DOHH2 (cell line): ENCODE measurements at regions not wholly inside any gene's neighbourhood (a gene's known extent, or its start where the extent isn't known, plus 50 kb on each side); places are given as distances from the start of the nearest gene placed in this dataset.

Experiments
- H3F3A ChIP-seq: fragments of 200-600 bp; sonication (generic), shearing (Covaris generic); 2 replicates; pipeline ENCODE4 v1.6.0; 2016; ENCODE audit warnings: antibody characterized with exemption, mild to moderate bottlenecking; ENCODE audit not compliant: control insufficient read depth, insufficient read depth
- H3K27ac ChIP-seq: fragments of 200-600 bp; sonication (generic); 2 replicates; pipeline ENCODE4 v1.5.1; 2014; ENCODE audit warnings: low read depth, mild to moderate bottlenecking, low read length, moderate library complexity
- H3K27me3 ChIP-seq: fragments of 200-600 bp; sonication (generic); 2 replicates; pipeline ENCODE4 v1.6.1; 2014; ENCODE audit warnings: mild to moderate bottlenecking, low read length, mixed read lengths; ENCODE audit not compliant: control insufficient read depth
- H3K36me3 ChIP-seq: fragments of 200-600 bp; sonication (generic); 2 replicates; pipeline ENCODE4 v1.6.1; 2014; ENCODE audit warnings: mild to moderate bottlenecking, low read length, moderate library complexity, mixed read lengths; ENCODE audit not compliant: control insufficient read depth
- H3K4me1 ChIP-seq: fragments of 200-600 bp; sonication (generic); 2 replicates; pipeline ENCODE4 v1.6.1; 2014; ENCODE audit warnings: mild to moderate bottlenecking, low read length, mixed read lengths; ENCODE audit not compliant: control insufficient read depth
- H3K4me2 ChIP-seq: fragments of 200-600 bp; sonication (generic); 2 replicates; pipeline ENCODE4 v1.6.0; 2014; ENCODE audit warnings: mild to moderate bottlenecking, low read length, moderate library complexity
- H3K4me3 ChIP-seq: fragments of 200-600 bp; sonication (generic); 2 replicates; pipeline ENCODE4 v1.5.1; 2014; ENCODE audit warnings: mild to moderate bottlenecking, low read length, mixed read lengths
- H3K79me2 ChIP-seq: fragments of 200-600 bp; sonication (generic); 2 replicates; pipeline ENCODE4 v1.6.1; 2014; ENCODE audit warnings: mild to moderate bottlenecking, low read length, mixed read lengths; ENCODE audit not compliant: control insufficient read depth
- H3K9me2 ChIP-seq: fragments of 200-600 bp; sonication (generic); replicated peaks from 2 replicates; pipeline ENCODE4 v1.6.1; 2014; ENCODE audit warnings: mild to moderate bottlenecking, low read length, mixed read lengths; ENCODE audit not compliant: control insufficient read depth
- H3K9me3 ChIP-seq: fragments of 200-600 bp; sonication (generic); 2 replicates; pipeline ENCODE4 v1.6.1; 2014; ENCODE audit warnings: antibody characterized with exemption, low read length, mixed read lengths; ENCODE audit not compliant: control insufficient read depth, insufficient read depth
- H4K20me1 ChIP-seq: fragments of 200-600 bp; sonication (generic); 2 replicates; pipeline ENCODE4 v1.6.0; 2014; ENCODE audit warnings: low read depth, mild to moderate bottlenecking, antibody characterized with exemption, low read length, moderate library complexity; ENCODE audit not compliant: control insufficient read depth, insufficient read depth
- CTCF ChIP-seq: fragments of 200-600 bp; sonication (generic); IDR thresholded peaks from one replicate; pipeline ENCODE4 v1.5.1; 2014; ENCODE audit warnings: antibody characterized with exemption, mild to moderate bottlenecking, low read depth, low read length; ENCODE audit not compliant: poor library complexity, severe bottlenecking
- EZH2phosphoT487 ChIP-seq: fragments of 200-600 bp; sonication (generic); IDR thresholded peaks from 2 replicates; pipeline ENCODE4 v1.6.1; 2017; ENCODE audit warnings: borderline replicate concordance, mild to moderate bottlenecking, antibody characterized with exemption, low read length, moderate library complexity, mixed read lengths

GRCh38 chr2:146228466-146229058 lies 1616.3 kb upstream of the ACVR2A start:
- no peak for TF ChIP-seq EZH2phosphoT487
- no peak for TF ChIP-seq CTCF
- Histone ChIP-seq H4K20me1 (no peaks in the 10 kb centered on the region), H3K4me1 (no peaks in the 10 kb centered on the region), H3F3A (no peaks in the 10 kb centered on the region), H3K4me2 (no peak overlapping the region), H3K36me3 (no peaks in the 10 kb centered on the region), H3K27ac (no peak overlapping the region), H3K27me3 (no peaks in the 10 kb centered on the region), H3K9me3 (no peaks in the 10 kb centered on the region), H3K4me3 (no peak overlapping the region), H3K9me2 (no peaks in the 10 kb centered on the region), H3K79me2 (no peaks in the 10 kb centered on the region)

- Histone ChIP-seq H4K20me1 (no peaks in the 10 kb centered on the region), H3K36me3 (no peaks in the 10 kb centered on the region), H3K27ac (no peak overlapping the region), H3K27me3 (no peaks in the 10 kb centered on the region), H3K4me3 (no peak overlapping the region), H3K79me2 (no peaks in the 10 kb centered on the region), H3K4me2 (no peak overlapping the region), H3K9me3 (no peaks in the 10 kb centered on the region), H3K4me1 (no peaks in the 10 kb centered on the region), H3F3A (no peaks in the 10 kb centered on the region), H3K9me2 (no peaks in the 10 kb centered on the region)
- TF ChIP-seq EZH2phosphoT487 (no peak), CTCF (no peak)
Observed at GRCh38 chr2:146228020-146228393, 1616.8 kb upstream of the ACVR2A start.

GRCh38 chr2:146227152-146228019 lies 1617.4 kb upstream of the ACVR2A start:
- Histone ChIP-seq H3K9me3 (no peaks in the 10 kb centered on the region), H3F3A (no peaks in the 10 kb centered on the region), H3K4me2 (no peak overlapping the region), H3K4me1 (no peaks in the 10 kb centered on the region), H3K4me3 (no peak overlapping the region), H3K36me3 (no peaks in the 10 kb centered on the region), H3K27ac (no peak overlapping the region), H3K27me3 (no peaks in the 10 kb centered on the region), H4K20me1 (no peaks in the 10 kb centered on the region), H3K9me2 (no peaks in the 10 kb centered on the region), H3K79me2 (no peaks in the 10 kb centered on the region)
- TF ChIP-seq CTCF: no peak
- no peak for TF ChIP-seq EZH2phosphoT487
